GM12878 (cell line): ENCODE measurements at regions not wholly inside any gene's neighbourhood (a gene's known extent, or its start where the extent isn't known, plus 50 kb on each side); places are given as distances from the start of the nearest gene placed in this dataset.

ENCODE experiments used
- EZH2 ChIP-seq: IDR thresholded peaks from 2 replicates; pipeline ENCODE4 v1.6.1; 2012; ENCODE audit warnings: low read depth, mild to moderate bottlenecking, control low read depth, inconsistent platforms, low read length, borderline replicate concordance; ENCODE audit not compliant: control insufficient read depth
- GABPA ChIP-seq: IDR thresholded peaks from 2 replicates; pipeline ENCODE4 v1.6.1; 2014; ENCODE audit warnings: antibody characterized with exemption, low read depth, mild to moderate bottlenecking, inconsistent platforms
- TF ChIP-seq, protein P1 (sequence below): IDR thresholded peaks from 2 replicates; pipeline ENCODE4 v1.6.1; 2011; ENCODE audit warnings: low read depth, mild to moderate bottlenecking, low read length, moderate library complexity, borderline replicate concordance; ENCODE audit errors: extremely low read depth

DNA sequence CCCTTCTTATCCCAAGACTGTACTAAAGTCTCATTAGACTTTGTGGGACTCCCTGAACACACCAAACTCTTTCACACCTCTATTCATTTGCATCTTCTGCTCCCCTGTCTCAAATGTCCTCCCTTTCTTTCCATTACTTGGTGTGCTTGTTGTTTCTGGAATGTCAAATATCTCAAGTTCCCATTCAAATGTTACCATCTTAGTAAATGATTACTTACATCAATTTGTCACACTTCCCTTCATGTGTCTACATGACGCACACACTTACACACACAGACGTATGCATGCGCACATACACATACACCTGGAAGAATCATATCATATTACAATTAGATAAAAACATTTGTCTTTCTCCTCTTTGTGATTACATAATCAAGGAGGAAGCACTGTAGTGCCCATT lies 210.8 kb upstream of the TEX13C start:
- TF ChIP-seq EZH2, result no peak
- TF ChIP-seq, protein P1, sequence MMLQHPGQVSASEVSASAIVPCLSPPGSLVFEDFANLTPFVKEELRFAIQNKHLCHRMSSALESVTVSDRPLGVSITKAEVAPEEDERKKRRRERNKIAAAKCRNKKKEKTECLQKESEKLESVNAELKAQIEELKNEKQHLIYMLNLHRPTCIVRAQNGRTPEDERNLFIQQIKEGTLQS, result no peak
- no peak for TF ChIP-seq GABPA
